ENCODE measurements at regions not wholly inside any gene's neighbourhood (a gene's known extent, or its start where the extent isn't known, plus 50 kb on each side); places are given as distances from the start of the nearest gene placed in this dataset.

DNA sequence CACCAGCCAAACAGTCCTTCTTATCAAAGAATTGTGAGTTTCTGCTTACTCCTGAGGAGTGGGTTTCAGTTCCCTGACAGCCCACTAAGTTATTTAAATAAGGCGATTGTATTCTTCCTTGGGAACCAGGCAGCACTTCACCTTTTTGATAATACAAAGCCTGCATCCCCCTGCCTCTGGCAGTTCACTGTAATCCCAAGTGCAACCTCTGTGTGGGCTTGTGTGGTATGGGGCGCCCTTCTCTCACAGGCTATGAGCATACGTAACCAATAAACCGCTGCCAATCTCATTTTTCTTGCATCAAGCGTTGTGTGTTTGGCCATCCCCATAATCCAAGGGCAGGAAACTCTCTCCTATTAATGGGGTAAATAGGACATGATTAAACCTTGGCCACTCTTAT lies 1025.6 kb downstream of the NSUN3 start:
- TF ChIP-seq, protein P1, sequence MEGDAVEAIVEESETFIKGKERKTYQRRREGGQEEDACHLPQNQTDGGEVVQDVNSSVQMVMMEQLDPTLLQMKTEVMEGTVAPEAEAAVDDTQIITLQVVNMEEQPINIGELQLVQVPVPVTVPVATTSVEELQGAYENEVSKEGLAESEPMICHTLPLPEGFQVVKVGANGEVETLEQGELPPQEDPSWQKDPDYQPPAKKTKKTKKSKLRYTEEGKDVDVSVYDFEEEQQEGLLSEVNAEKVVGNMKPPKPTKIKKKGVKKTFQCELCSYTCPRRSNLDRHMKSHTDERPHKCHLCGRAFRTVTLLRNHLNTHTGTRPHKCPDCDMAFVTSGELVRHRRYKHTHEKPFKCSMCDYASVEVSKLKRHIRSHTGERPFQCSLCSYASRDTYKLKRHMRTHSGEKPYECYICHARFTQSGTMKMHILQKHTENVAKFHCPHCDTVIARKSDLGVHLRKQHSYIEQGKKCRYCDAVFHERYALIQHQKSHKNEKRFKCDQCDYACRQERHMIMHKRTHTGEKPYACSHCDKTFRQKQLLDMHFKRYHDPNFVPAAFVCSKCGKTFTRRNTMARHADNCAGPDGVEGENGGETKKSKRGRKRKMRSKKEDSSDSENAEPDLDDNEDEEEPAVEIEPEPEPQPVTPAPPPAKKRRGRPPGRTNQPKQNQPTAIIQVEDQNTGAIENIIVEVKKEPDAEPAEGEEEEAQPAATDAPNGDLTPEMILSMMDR (IDR thresholded peaks at IDR 0.05): no peak
- TF ChIP-seq POLR2A (IDR thresholded peaks at IDR 0.05): no peak
